ENCODE measurements at regions not wholly inside any gene's neighbourhood (a gene's known extent, or its start where the extent isn't known, plus 50 kb on each side); places are given as distances from the start of the nearest gene placed in this dataset.

- H3K4me3 ChIP-seq (ENCODE audit: low read depth, low read length): no peak overlapping the region
- no peak for TF ChIP-seq CTCF (IDR thresholded peaks at IDR 0.05; ENCODE audit: insufficient read depth, low read depth, low read length)
- DNase-seq (ENCODE audit: low read depth): no peak
Observed at GRCh38 chr1:195715652-195716051, 892.6 kb downstream of the KCNT2 start.

- TF ChIP-seq CTCF (IDR thresholded peaks at IDR 0.05; ENCODE audit: insufficient read depth, low read depth, low read length): no peak
- no peak overlapping the region for H3K4me3 ChIP-seq (ENCODE audit: low read depth, low read length)
- peak; percentile 10 for DNase-seq (ENCODE audit: low read depth)
Observed at GRCh38 chr1:195714248-195714647, 894.0 kb downstream of the KCNT2 start.

GRCh38 chr1:195709821-195710220, 898.4 kb downstream of the KCNT2 start:
- no peak for TF ChIP-seq CTCF (IDR thresholded peaks at IDR 0.05; ENCODE audit: insufficient read depth, low read depth, low read length)
- no peak overlapping the region for H3K4me3 ChIP-seq (ENCODE audit: low read depth, low read length)
- no peak for DNase-seq (ENCODE audit: low read depth)

DNA sequence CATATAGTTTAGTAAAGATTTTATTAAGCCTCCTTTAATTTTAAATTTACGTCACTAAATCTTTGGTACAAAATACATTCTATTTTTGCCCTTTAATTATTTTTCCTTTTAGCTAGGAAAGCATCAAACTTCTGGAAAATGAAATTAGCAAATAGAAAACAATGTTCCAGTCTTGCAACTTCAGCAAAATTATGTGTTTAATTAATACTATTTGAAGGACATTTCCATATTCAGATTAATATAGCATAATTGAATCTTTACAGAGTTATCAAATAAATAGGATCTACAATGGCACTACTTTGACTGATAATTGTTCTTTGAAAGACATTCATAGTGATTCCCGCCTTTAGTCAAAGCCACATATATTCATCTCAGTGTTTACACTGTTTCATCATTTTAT, 904.2 kb downstream of the KCNT2 start:
- no peak overlapping the region for H3K4me3 ChIP-seq (ENCODE audit: low read depth, low read length)
- DNase-seq (ENCODE audit: low read depth): no peak
- TF ChIP-seq CTCF (IDR thresholded peaks at IDR 0.05; ENCODE audit: insufficient read depth, low read depth, low read length): no peak

DNA sequence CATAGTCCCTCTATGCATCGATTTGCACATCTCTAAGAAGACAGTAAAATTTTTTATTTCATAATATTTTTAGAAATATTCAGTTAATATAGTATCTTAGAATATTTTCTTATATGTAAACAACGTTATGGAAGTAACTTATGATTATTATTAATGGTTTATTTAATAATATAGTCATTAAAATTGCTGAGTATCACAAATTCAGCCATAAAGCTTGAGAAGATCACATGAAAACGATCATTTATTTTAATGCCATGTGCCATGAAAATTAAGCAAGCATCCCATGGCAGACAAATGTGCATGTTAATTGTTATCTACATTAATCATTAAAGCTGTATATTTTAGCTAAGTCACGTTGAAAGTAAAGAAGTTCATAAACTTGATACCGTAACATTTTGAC, 907.1 kb downstream of the KCNT2 start:
- no peak for TF ChIP-seq CTCF (IDR thresholded peaks at IDR 0.05; ENCODE audit: insufficient read depth, low read depth, low read length)
- H3K4me3 ChIP-seq (ENCODE audit: low read depth, low read length): no peak overlapping the region
- DNase-seq (ENCODE audit: low read depth): no peak

GRCh38 chr1:195697130-195697529, 911.1 kb downstream of the KCNT2 start:
- DNase-seq (ENCODE audit: low read depth): no peak
- no peak overlapping the region for H3K4me3 ChIP-seq (ENCODE audit: low read depth, low read length)
- TF ChIP-seq CTCF (IDR thresholded peaks at IDR 0.05; ENCODE audit: insufficient read depth, low read depth, low read length): no peak

DNA sequence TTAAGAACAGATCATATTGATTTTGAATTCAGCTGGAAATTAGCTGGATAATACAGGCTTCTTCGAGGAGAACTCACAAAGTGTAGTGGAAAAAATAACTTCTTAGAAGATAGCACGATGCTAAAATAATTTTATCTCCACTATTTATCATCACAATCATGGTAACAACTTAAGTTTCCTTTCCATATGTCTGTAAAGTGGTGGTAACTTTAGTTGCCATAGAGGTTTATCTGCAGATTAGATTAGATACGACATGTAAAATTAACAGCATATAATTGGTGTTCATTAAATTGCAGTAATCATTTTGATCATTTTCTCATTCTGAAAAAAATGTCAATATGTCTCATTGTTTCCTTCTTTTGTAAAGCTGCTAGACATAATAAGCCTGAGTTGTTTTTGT, 921.5 kb downstream of the KCNT2 start:
- TF ChIP-seq CTCF (IDR thresholded peaks at IDR 0.05; ENCODE audit: insufficient read depth, low read depth, low read length): no peak
- no peak overlapping the region for H3K4me3 ChIP-seq (ENCODE audit: low read depth, low read length)
- no peak for DNase-seq (ENCODE audit: low read depth)

All from fibroblast of villous mesenchyme (primary cell).